GM11168 (cell line): ENCODE measurements at regions not wholly inside any gene's neighbourhood (a gene's known extent, or its start where the extent isn't known, plus 50 kb on each side); places are given as distances from the start of the nearest gene placed in this dataset.
"Not testable (repeated sequence)": the region's sequence is repeated elsewhere in the genome, so short reads cannot be mapped to it uniquely, and the experiment has no call there.

Source experiments
- in situ Hi-C: fragments of 300-500 bp; cut with MboI; formaldehyde crosslinking; loops from one replicate; pipeline ENCODE4 v1.12.0; 2022; ENCODE audit warnings: low sequenced_read_pairs; ENCODE audit not compliant: unreplicated experiment

GRCh38 chr5:27240791-27241190 is 202.4 kb upstream of the CDH9 start:
- in situ Hi-C loops, result no loop called here

GRCh38 chr5:27234916-27235315 is 196.5 kb upstream of the CDH9 start:
- in situ Hi-C loops, result no loop called here

GRCh38 chr5:27221410-27221809 is 183.0 kb upstream of the CDH9 start:
- in situ Hi-C loops, result no loop called here

GRCh38 chr5:27220752-27221151 is 182.4 kb upstream of the CDH9 start:
- in situ Hi-C loops, result no loop called here

- in situ Hi-C loops, result no loop called here
Measured at GRCh38 chr5:27217977-27218376, 179.6 kb upstream of the CDH9 start.

- in situ Hi-C loops, result no loop called here
Measured at GRCh38 chr5:27217155-27217956, 179.0 kb upstream of the CDH9 start.

- in situ Hi-C loops, result no loop called here
Measured at GRCh38 chr5:27216367-27216950, 178.1 kb upstream of the CDH9 start.

GRCh38 chr5:27208051-27208450 is 169.7 kb upstream of the CDH9 start:
- in situ Hi-C loops, result no loop called here

GRCh38 chr5:27191786-27192510 is 153.6 kb upstream of the CDH9 start:
- in situ Hi-C loops, result no loop called here

GRCh38 chr5:27172693-27173092 is 134.3 kb upstream of the CDH9 start:
- in situ Hi-C loops, result no loop called here

GRCh38 chr5:27171761-27172261 is 133.4 kb upstream of the CDH9 start:
- in situ Hi-C loops, result no loop called here

- in situ Hi-C loops, result no loop called here
Measured at GRCh38 chr5:27158775-27159174, 120.4 kb upstream of the CDH9 start.

- in situ Hi-C loops, result no loop called here
Measured at GRCh38 chr5:27158171-27158570, 119.8 kb upstream of the CDH9 start.

- in situ Hi-C loops, result no loop called here
Measured at GRCh38 chr5:27144456-27144855, 106.1 kb upstream of the CDH9 start.

GRCh38 chr5:27140831-27141230 is 102.4 kb upstream of the CDH9 start:
- in situ Hi-C loops, result no loop called here

GRCh38 chr5:27130587-27130986 is 92.2 kb upstream of the CDH9 start:
- in situ Hi-C loops, result no loop called here

GRCh38 chr5:27129926-27130325 is 91.5 kb upstream of the CDH9 start:
- in situ Hi-C loops, result no loop called here

- in situ Hi-C loops, result no loop called here
Measured at GRCh38 chr5:27125856-27126255, 87.5 kb upstream of the CDH9 start.

GRCh38 chr5:27124590-27124989 is 86.2 kb upstream of the CDH9 start:
- in situ Hi-C loops, result no loop called here

GRCh38 chr5:27119736-27120321 is 81.4 kb upstream of the CDH9 start:
- in situ Hi-C loops, result not testable (repeated sequence)

- in situ Hi-C loops, result no loop called here
Measured at GRCh38 chr5:27103486-27103885, 65.1 kb upstream of the CDH9 start.
